Psoas muscle (tissue), 7 donors: ENCODE measurements at regions not wholly inside any gene's neighbourhood (a gene's known extent, or its start where the extent isn't known, plus 50 kb on each side); places are given as distances from the start of the nearest gene placed in this dataset.

Source experiments
- ATAC-seq, 4 donors: fragments of 200-7000 bp; cut with Tn5 transposase; one replicate each; pipeline ENCODE4 v1.9.1; 2020; ENCODE audit warnings: moderate library complexity in 3 of 4, mild to moderate bottlenecking in 2 of 4
- DNase-seq, 2 donors: peaks; one replicate each; pipeline ENCODE4 v3.0.0-alpha.2; 2020
- H3K27ac ChIP-seq: fragments of 200-600 bp; one replicate; pipeline ENCODE4 v1.8.0; 2022
- H3K27me3 ChIP-seq, 3 donors: fragments of 200-600 bp in 1 of 3; one replicate each; pipeline versions ENCODE4 v1.6.1 to v1.8.0; 2013 to 2022; ENCODE audit warnings: low read length in 2 of 3, mild to moderate bottlenecking in 2 of 3, moderate library complexity in 1 of 3; ENCODE audit not compliant: insufficient read depth in 3 of 3
- H3K36me3 ChIP-seq, 2 donors: fragments of 200-600 bp in 1 of 2; one replicate each; pipeline versions ENCODE4 v1.6.1 to v1.8.0; 2013 to 2022; ENCODE audit warnings: low read depth in 1 of 2, mild to moderate bottlenecking in 1 of 2, moderate library complexity in 1 of 2; ENCODE audit not compliant: insufficient read depth in 1 of 2
- H3K4me1 ChIP-seq: fragments of 200-600 bp; one replicate; pipeline ENCODE4 v1.8.0; 2022
- H3K4me3 ChIP-seq: fragments of 200-600 bp; one replicate; pipeline ENCODE4 v1.8.0; 2022; ENCODE audit warnings: mild to moderate bottlenecking
- H3K9me3 ChIP-seq: fragments of 200-600 bp; one replicate; pipeline ENCODE4 v1.8.0; 2022
- WGBS, 3 donors: extraction: QIAGEN DNeasy Blood & Tissue Kit; methylation state at CpG; one replicate each; pipeline versions ENCODE4 v1.1.6 to v1.1.7; 2013; 5-methylcytosine and 5-hydroxymethylcytosine counted together
- intact Hi-C, 2 donors: fragments of 100-400 bp; cut with DNase I; formaldehyde crosslinking; loops; one replicate each; pipeline versions ENCODE4 v1.11.0 to v1.14.2; 2022
- TF ChIP-seq, protein P1 (sequence below): fragments of 200-600 bp; IDR thresholded peaks from one replicate; pipeline ENCODE4 v1.8.0; 2022; ENCODE audit warnings: antibody characterized with exemption
- donor health status: healthy with polysubstance abuse.
- donor health status: DM: no; HTN: no; CAD: no; lungs with moderate emphysema.
- donor health status: Bipolar disorder and iron deficiency.
- donor health status: healthy.
- donor health status: DM: yes; HTN: yes; CAD: no.
- donor health status: DM: no; HTN: no; CAD: no.
- donor health status: DM: yes; HTN: yes; CAD: no.

GRCh38 chr6:20263059-20263458 is 50.8 kb upstream of the MBOAT1 start:
- no peak for ATAC-seq
- Histone ChIP-seq H3K27ac (no peak overlapping the region), H3K36me3 (no peaks in the 10 kb centered on the region), H3K4me3 (no peak overlapping the region), H3K4me1 (no peaks in the 10 kb centered on the region), H3K27me3 (no peaks in the 10 kb centered on the region), H3K9me3 (peaks cover 7% of the 10 kb centered on the region)
- no peak for DNase-seq
- WGBS, 3 donors = 93 to 100% (median 96%) methylated on average over 2 of the region's 2 CpGs
- intact Hi-C loops = no loop called here
- TF ChIP-seq, protein P1, sequence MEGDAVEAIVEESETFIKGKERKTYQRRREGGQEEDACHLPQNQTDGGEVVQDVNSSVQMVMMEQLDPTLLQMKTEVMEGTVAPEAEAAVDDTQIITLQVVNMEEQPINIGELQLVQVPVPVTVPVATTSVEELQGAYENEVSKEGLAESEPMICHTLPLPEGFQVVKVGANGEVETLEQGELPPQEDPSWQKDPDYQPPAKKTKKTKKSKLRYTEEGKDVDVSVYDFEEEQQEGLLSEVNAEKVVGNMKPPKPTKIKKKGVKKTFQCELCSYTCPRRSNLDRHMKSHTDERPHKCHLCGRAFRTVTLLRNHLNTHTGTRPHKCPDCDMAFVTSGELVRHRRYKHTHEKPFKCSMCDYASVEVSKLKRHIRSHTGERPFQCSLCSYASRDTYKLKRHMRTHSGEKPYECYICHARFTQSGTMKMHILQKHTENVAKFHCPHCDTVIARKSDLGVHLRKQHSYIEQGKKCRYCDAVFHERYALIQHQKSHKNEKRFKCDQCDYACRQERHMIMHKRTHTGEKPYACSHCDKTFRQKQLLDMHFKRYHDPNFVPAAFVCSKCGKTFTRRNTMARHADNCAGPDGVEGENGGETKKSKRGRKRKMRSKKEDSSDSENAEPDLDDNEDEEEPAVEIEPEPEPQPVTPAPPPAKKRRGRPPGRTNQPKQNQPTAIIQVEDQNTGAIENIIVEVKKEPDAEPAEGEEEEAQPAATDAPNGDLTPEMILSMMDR = no peak

- Histone ChIP-seq H3K36me3 (no peaks in the 10 kb centered on the region), H3K27ac (no peak overlapping the region), H3K27me3 (peaks cover 0 to 2% (median 0%) of the 10 kb centered on the region in 3 donors), H3K4me1 (no peaks in the 10 kb centered on the region), H3K4me3 (no peak overlapping the region), H3K9me3 (peaks cover 7% of the 10 kb centered on the region)
- no peak for ATAC-seq
- intact Hi-C loops = no loop called here
- TF ChIP-seq, protein P1 = no peak
- WGBS, 3 donors = 76 to 89% (median 82%) methylated on average over 3 of the region's 3 CpGs
- no peak for DNase-seq
Measured at GRCh38 chr6:20265842-20266241, 53.6 kb upstream of the MBOAT1 start.

DNA sequence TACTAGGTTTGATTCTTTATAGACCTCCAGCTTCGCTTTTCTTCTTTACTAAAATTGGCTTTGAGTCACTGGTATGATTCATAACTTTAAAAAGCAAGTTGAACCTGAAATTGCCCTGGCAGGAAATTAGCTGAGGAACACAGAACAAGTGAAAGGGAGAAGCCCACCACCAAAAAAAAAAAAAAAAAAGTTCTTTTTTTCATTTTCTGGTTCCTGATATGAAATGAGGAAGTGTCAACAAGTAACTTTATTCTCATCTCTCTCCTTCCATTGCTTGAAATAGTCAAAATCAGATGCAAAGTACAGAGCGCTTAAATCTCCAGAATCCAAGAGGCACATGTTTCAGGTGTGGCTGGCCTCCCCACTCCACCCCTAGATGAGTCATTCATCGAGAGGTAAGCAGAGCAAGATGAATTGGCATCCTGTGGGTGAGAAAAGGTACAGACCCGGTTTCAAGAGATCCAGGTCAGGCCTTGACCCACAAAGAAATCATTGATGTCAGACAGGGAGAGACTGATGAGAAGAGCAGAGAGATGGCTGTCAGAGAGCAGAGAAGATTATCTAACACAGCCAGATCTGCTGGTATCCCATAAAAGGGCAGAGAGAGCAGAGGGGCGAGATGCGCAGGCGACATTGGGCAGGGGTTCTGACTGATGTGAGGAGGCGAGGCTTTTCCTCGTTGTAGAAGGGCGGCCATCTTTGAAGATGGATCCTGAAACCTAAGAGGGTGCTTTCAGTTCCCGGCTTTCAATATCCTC is 54.8 kb upstream of the MBOAT1 start:
- Histone ChIP-seq H3K27me3 (peaks cover 0 to 2% (median 0%) of the 10 kb centered on the region in 3 donors), H3K9me3 (peaks cover 2% of the 10 kb centered on the region), H3K4me3 (no peak overlapping the region), H3K27ac (no peak overlapping the region), H3K4me1 (no peaks in the 10 kb centered on the region), H3K36me3 (no peaks in the 10 kb centered on the region)
- intact Hi-C loops = no loop called here
- DNase-seq = no peak
- 81 to 83% (median 82%) methylated on average over 11 of the region's 11 CpGs for WGBS, 3 donors
- TF ChIP-seq, protein P1 = no peak
- no peak for ATAC-seq

GRCh38 chr6:20269181-20269580 is 56.9 kb upstream of the MBOAT1 start:
- DNase-seq (no peak), ATAC-seq (no peak)
- Histone ChIP-seq H3K27ac (no peak overlapping the region), H3K9me3 (no peaks in the 10 kb centered on the region), H3K4me1 (no peaks in the 10 kb centered on the region), H3K27me3 (peaks cover 0 to 2% (median 0%) of the 10 kb centered on the region in 3 donors), H3K36me3 (no peaks in the 10 kb centered on the region), H3K4me3 (no peak overlapping the region)
- WGBS, 3 donors = 25 to 38% (median 34%) methylated on average over 2 of the region's 2 CpGs
- TF ChIP-seq, protein P1 = no peak
- intact Hi-C loops = no loop called here

DNA sequence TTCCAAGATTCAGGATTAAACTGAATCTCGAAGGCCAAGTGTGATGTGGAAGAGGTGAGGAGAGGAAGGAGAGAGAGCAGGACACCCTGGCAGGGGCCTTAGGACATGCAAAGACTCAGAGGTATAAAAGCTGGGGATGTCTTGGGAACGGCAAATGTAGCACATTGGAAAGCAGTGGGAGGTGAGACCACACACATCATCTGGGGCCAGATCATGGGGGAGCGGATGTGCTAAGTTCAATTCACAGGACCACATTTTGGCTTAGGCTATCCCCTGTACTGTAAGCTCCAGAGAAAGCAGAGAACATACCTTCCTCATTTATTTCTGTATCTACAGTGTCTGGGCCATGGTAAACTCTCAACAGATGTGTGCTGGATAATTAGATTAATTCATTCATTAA is 59.5 kb upstream of the MBOAT1 start:
- WGBS, 3 donors = 53 to 69% (median 62%) methylated on average over 3 of the region's 3 CpGs
- intact Hi-C loops = no loop called here

More for the DNA sequence above, 59.5 kb upstream of the MBOAT1 start:
- Histone ChIP-seq H3K27ac (no peak overlapping the region), H3K27me3 (peaks cover 0 to 2% (median 0%) of the 10 kb centered on the region in 3 donors), H3K4me1 (no peaks in the 10 kb centered on the region), H3K9me3 (no peaks in the 10 kb centered on the region), H3K36me3 (no peaks in the 10 kb centered on the region), H3K4me3 (no peak overlapping the region)
- ATAC-seq (no peak), DNase-seq (no peak)
- TF ChIP-seq, protein P1 = no peak
